ENCODE measurements at regions not wholly inside any gene's neighbourhood (a gene's known extent, or its start where the extent isn't known, plus 50 kb on each side); places are given as distances from the start of the nearest gene placed in this dataset.

DNA sequence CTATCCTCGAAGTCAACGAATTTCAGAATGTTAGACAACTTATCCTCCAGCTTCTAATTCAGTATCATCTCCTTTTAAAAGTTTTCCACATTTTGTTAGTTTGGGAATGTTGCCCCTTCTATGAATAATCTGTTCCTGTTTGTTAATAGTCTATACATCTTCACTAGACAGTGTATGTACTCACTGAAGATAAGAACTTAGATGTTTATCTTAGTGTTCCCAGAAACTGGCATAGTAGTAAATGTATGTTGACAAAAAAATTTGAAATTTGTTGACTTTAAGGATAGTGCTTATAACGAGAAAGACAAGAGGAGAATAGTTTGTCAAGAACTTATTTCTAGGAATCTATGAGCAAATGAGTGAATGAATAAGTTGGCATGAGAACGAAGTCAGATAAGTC is 162.0 kb upstream of the GULP1 start:
- Histone ChIP-seq H3K27ac (ENCODE audit: low read depth, low read length, poor library complexity, severe bottlenecking) (no peak overlapping the region), H3K9me3 (ENCODE audit: low read depth, low read length, poor library complexity, severe bottlenecking) (no peaks in the 10 kb centered on the region), H3K4me1 (ENCODE audit: insufficient read depth, low read length, poor library complexity, severe bottlenecking) (no peaks in the 10 kb centered on the region), H3K27me3 (replicated peaks; ENCODE audit: insufficient read depth, low read depth, low read length, poor library complexity) (no peaks in the 10 kb centered on the region), H3K4me3 (ENCODE audit: low read depth, low read length, poor library complexity, severe bottlenecking) (no peak overlapping the region), H3K36me3 (ENCODE audit: insufficient read depth, low read length, poor library complexity, severe bottlenecking) (no peaks in the 10 kb centered on the region)
- CTCF ChIA-PET = no interaction called here
- no peak for TF ChIP-seq EZH2 (IDR thresholded peaks at IDR 0.05; ENCODE audit: borderline replicate concordance, low read depth, low read length, poor library complexity, severe bottlenecking)
- TF ChIP-seq, protein P1, sequence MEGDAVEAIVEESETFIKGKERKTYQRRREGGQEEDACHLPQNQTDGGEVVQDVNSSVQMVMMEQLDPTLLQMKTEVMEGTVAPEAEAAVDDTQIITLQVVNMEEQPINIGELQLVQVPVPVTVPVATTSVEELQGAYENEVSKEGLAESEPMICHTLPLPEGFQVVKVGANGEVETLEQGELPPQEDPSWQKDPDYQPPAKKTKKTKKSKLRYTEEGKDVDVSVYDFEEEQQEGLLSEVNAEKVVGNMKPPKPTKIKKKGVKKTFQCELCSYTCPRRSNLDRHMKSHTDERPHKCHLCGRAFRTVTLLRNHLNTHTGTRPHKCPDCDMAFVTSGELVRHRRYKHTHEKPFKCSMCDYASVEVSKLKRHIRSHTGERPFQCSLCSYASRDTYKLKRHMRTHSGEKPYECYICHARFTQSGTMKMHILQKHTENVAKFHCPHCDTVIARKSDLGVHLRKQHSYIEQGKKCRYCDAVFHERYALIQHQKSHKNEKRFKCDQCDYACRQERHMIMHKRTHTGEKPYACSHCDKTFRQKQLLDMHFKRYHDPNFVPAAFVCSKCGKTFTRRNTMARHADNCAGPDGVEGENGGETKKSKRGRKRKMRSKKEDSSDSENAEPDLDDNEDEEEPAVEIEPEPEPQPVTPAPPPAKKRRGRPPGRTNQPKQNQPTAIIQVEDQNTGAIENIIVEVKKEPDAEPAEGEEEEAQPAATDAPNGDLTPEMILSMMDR (conservative IDR thresholded peaks at IDR 0.05; ENCODE audit: low read depth, low read length) = no peak
- intact Hi-C loops (cut with micrococcal nuclease; ENCODE audit: unreplicated experiment) = no loop called here
- DNase-seq (ENCODE audit: low spot score) = no peak
- POLR2A ChIA-PET (ENCODE audit: low non-redundant PET) = no interaction called here
- BruUV-seq (replicated peaks) = no TSS peak

DNA sequence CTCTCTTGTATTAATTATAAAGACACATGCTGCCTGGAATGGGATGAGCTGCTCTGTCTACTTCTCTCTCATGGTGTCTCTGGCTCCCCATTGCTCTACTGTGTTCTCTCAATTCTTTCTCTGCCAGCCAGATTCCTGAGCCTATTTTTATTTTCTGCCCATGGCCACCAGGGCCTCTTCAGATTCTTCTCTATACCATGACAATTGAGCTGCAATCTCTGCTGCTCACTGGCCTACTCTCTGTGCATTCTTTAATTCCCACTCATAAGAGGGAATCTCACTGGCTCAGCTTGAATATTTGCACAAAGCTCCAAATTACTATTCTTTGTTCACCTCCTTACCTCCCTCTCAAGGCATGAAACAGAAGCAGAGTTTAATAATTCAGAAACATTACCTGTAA is 161.4 kb upstream of the GULP1 start:
- TF ChIP-seq, protein P1 (conservative IDR thresholded peaks at IDR 0.05; ENCODE audit: low read depth, low read length) = no peak
- TF ChIP-seq EZH2 (IDR thresholded peaks at IDR 0.05; ENCODE audit: borderline replicate concordance, low read depth, low read length, poor library complexity, severe bottlenecking) = no peak
- H3K27ac ChIP-seq (ENCODE audit: low read depth, low read length, poor library complexity, severe bottlenecking) = no peak overlapping the region
- no peaks in the 10 kb centered on the region for H3K36me3 ChIP-seq (ENCODE audit: insufficient read depth, low read length, poor library complexity, severe bottlenecking)
- POLR2A ChIA-PET (ENCODE audit: low non-redundant PET) = no interaction called here
- CTCF ChIA-PET = no interaction called here
- no TSS peak for BruUV-seq (replicated peaks)
- no peaks in the 10 kb centered on the region for H3K9me3 ChIP-seq (ENCODE audit: low read depth, low read length, poor library complexity, severe bottlenecking)
- no peak overlapping the region for H3K4me3 ChIP-seq (ENCODE audit: low read depth, low read length, poor library complexity, severe bottlenecking)
- intact Hi-C loops (cut with micrococcal nuclease; ENCODE audit: unreplicated experiment) = no loop called here
- H3K4me1 ChIP-seq (ENCODE audit: insufficient read depth, low read length, poor library complexity, severe bottlenecking) = no peaks in the 10 kb centered on the region
- DNase-seq (ENCODE audit: low spot score) = no peak
- no peaks in the 10 kb centered on the region for H3K27me3 ChIP-seq (replicated peaks; ENCODE audit: insufficient read depth, low read depth, low read length, poor library complexity)

DNA sequence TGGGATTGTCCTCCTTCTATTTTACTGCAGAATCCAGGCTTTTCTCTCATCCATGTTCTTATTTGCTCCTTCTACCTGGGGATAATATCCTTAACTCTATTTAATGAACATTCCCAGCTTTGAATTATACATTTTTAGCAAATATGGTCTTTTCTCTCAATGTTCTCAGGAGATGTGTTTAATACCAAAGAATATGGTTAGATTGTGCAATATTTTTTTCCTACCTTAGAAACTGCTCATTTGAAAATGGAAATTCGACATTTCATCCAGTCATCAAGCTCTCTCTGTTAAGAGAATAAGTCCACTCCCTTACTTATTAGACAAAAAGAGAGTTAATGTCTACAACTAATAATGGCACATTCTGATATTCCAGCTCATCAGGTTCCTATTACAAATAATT is 160.4 kb upstream of the GULP1 start:
- no peaks in the 10 kb centered on the region for H3K36me3 ChIP-seq (ENCODE audit: insufficient read depth, low read length, poor library complexity, severe bottlenecking)
- no peaks in the 10 kb centered on the region for H3K27me3 ChIP-seq (replicated peaks; ENCODE audit: insufficient read depth, low read depth, low read length, poor library complexity)
- H3K27ac ChIP-seq (ENCODE audit: low read depth, low read length, poor library complexity, severe bottlenecking) = no peak overlapping the region
- CTCF ChIA-PET = no interaction called here
- POLR2A ChIA-PET (ENCODE audit: low non-redundant PET) = no interaction called here
- H3K4me1 ChIP-seq (ENCODE audit: insufficient read depth, low read length, poor library complexity, severe bottlenecking) = no peaks in the 10 kb centered on the region
- H3K4me3 ChIP-seq (ENCODE audit: low read depth, low read length, poor library complexity, severe bottlenecking) = no peak overlapping the region
- no peaks in the 10 kb centered on the region for H3K9me3 ChIP-seq (ENCODE audit: low read depth, low read length, poor library complexity, severe bottlenecking)
- no peak for DNase-seq (ENCODE audit: low spot score)
- BruUV-seq (replicated peaks) = no TSS peak
- intact Hi-C loops (cut with micrococcal nuclease; ENCODE audit: unreplicated experiment) = no loop called here
- TF ChIP-seq EZH2 (IDR thresholded peaks at IDR 0.05; ENCODE audit: borderline replicate concordance, low read depth, low read length, poor library complexity, severe bottlenecking) = no peak

DNA sequence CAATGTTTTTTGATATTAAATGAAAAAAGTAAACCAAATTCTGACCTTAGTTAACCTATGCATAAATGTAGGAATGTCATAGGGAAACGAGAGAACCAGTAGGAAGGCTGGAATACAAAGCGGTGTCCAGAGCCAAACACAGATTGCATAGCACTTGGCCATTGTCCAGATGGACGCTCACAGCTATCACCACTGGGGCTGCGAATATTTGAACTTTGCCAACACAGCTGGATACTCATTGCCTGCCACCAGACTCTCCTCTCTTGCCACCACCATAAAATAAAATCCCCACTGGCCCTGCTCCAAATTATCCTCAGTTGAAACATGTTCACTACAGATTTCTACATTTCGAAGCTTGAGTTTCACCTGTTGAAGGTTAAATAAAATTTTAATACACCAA is 159.3 kb upstream of the GULP1 start:
- ChIA-PET POLR2A (ENCODE audit: low non-redundant PET) (no interaction called here), CTCF (no interaction called here)
- no TSS peak for BruUV-seq (replicated peaks)
- no peak overlapping the region for H3K4me3 ChIP-seq (ENCODE audit: low read depth, low read length, poor library complexity, severe bottlenecking)
- no peaks in the 10 kb centered on the region for H3K9me3 ChIP-seq (ENCODE audit: low read depth, low read length, poor library complexity, severe bottlenecking)
- intact Hi-C loops (cut with micrococcal nuclease; ENCODE audit: unreplicated experiment) = no loop called here
- no peak overlapping the region for H3K27ac ChIP-seq (ENCODE audit: low read depth, low read length, poor library complexity, severe bottlenecking)
- no peaks in the 10 kb centered on the region for H3K36me3 ChIP-seq (ENCODE audit: insufficient read depth, low read length, poor library complexity, severe bottlenecking)
- H3K27me3 ChIP-seq (replicated peaks; ENCODE audit: insufficient read depth, low read depth, low read length, poor library complexity) = no peaks in the 10 kb centered on the region
- no peak for TF ChIP-seq EZH2 (IDR thresholded peaks at IDR 0.05; ENCODE audit: borderline replicate concordance, low read depth, low read length, poor library complexity, severe bottlenecking)
- TF ChIP-seq, protein P1 (conservative IDR thresholded peaks at IDR 0.05; ENCODE audit: low read depth, low read length) = no peak
- no peak for DNase-seq (ENCODE audit: low spot score)
- H3K4me1 ChIP-seq (ENCODE audit: insufficient read depth, low read length, poor library complexity, severe bottlenecking) = no peaks in the 10 kb centered on the region

Measured in A673 (cell line).